WERI-Rb-1 (cell line): ENCODE measurements at regions not wholly inside any gene's neighbourhood (a gene's known extent, or its start where the extent isn't known, plus 50 kb on each side); places are given as distances from the start of the nearest gene placed in this dataset.

Source experiments
- DNase-seq: peaks from one replicate; pipeline ENCODE4 v3.0.0-alpha.2; 2020
- H3K27ac ChIP-seq: fragments of 250-450 bp; sonication (Bioruptor Pico); 2 replicates; pipeline ENCODE4 v1.5.1; 2020; ENCODE audit warnings: mild to moderate bottlenecking, moderate library complexity
- H3K27me3 ChIP-seq: fragments of 250-450 bp; sonication (Bioruptor Pico); 2 replicates; pipeline ENCODE4 v1.5.1; 2021; ENCODE audit warnings: mild to moderate bottlenecking, low read depth, moderate library complexity; ENCODE audit not compliant: insufficient read depth, severe bottlenecking
- H3K36me3 ChIP-seq: fragments of 250-450 bp; sonication (Bioruptor Pico); 2 replicates; pipeline ENCODE4 v1.5.1; 2020; ENCODE audit warnings: mild to moderate bottlenecking, moderate library complexity
- H3K4me3 ChIP-seq: 2 replicates; pipeline ENCODE4 v1.5.1; 2011; ENCODE audit warnings: low read depth, mild to moderate bottlenecking, control low read depth, low read length
- H3K9me3 ChIP-seq: fragments of 250-450 bp; sonication (Bioruptor Pico); 2 replicates; pipeline ENCODE4 v1.5.1; 2021; ENCODE audit warnings: mild to moderate bottlenecking, moderate library complexity; ENCODE audit not compliant: severe bottlenecking
- CTCF ChIP-seq: IDR thresholded peaks from 2 replicates; pipeline ENCODE4 v1.5.1; 2011; ENCODE audit warnings: low read depth, mild to moderate bottlenecking, control low read depth, inconsistent platforms, low read length

GRCh38 chr3:127107491-127108375 lies 85.2 kb upstream of the PRR23E start:
- H3K27ac ChIP-seq: no peak overlapping the region
- H3K4me3 ChIP-seq: no peak overlapping the region
- no peak for DNase-seq
- no peaks in the 10 kb centered on the region for H3K27me3 ChIP-seq
- no peak for TF ChIP-seq CTCF
- H3K36me3 ChIP-seq: no peaks in the 10 kb centered on the region
- H3K9me3 ChIP-seq: peaks cover 20% of the 10 kb centered on the region

GRCh38 chr3:127108796-127109195 lies 84.1 kb upstream of the PRR23E start:
- no peak for TF ChIP-seq CTCF
- Histone ChIP-seq H3K27me3 (no peaks in the 10 kb centered on the region), H3K4me3 (no peak overlapping the region), H3K9me3 (peaks cover 21% of the 10 kb centered on the region), H3K27ac (no peak overlapping the region), H3K36me3 (no peaks in the 10 kb centered on the region)
- no peak for DNase-seq

- no peak overlapping the region for H3K4me3 ChIP-seq
These were observed 81.8 kb upstream of the PRR23E start for GRCh38 chr3:127110982-127111693.

GRCh38 chr3:127112796-127113570 lies 79.9 kb upstream of the PRR23E start:
- H3K36me3 ChIP-seq: no peaks in the 10 kb centered on the region
- peaks cover 21% of the 10 kb centered on the region for H3K9me3 ChIP-seq
- DNase-seq: no peak
- no peak for TF ChIP-seq CTCF
- no peak overlapping the region for H3K4me3 ChIP-seq
- H3K27me3 ChIP-seq: no peaks in the 10 kb centered on the region
- H3K27ac ChIP-seq: no peak overlapping the region

More at GRCh38 chr3:127110982-127111693, 81.8 kb upstream of the PRR23E start:
- DNase-seq: no peak
- H3K27me3 ChIP-seq: no peaks in the 10 kb centered on the region
- TF ChIP-seq CTCF: no peak
- peaks cover 21% of the 10 kb centered on the region for H3K9me3 ChIP-seq
- no peak overlapping the region for H3K27ac ChIP-seq
- no peaks in the 10 kb centered on the region for H3K36me3 ChIP-seq

GRCh38 chr3:127113571-127113891 lies 79.4 kb upstream of the PRR23E start:
- DNase-seq: no peak
- Histone ChIP-seq H3K27ac (no peak overlapping the region), H3K36me3 (no peaks in the 10 kb centered on the region), H3K27me3 (no peaks in the 10 kb centered on the region), H3K4me3 (no peak overlapping the region), H3K9me3 (peaks cover 19% of the 10 kb centered on the region)
- no peak for TF ChIP-seq CTCF
